Esophagus muscularis mucosa (tissue), 4 donors: ENCODE measurements at regions not wholly inside any gene's neighbourhood (a gene's known extent, or its start where the extent isn't known, plus 50 kb on each side); places are given as distances from the start of the nearest gene placed in this dataset.

Experiments used
- EP300 ChIP-seq: sonication (generic); formaldehyde crosslinking; IDR thresholded peaks from one replicate; pipeline ENCODE4 v1.6.1; 2017; ENCODE audit warnings: antibody characterized with exemption
- POLR2A ChIP-seq: fragments of 450-650 bp; IDR thresholded peaks from one replicate; pipeline ENCODE4 v1.6.1; 2017; ENCODE audit warnings: antibody characterized with exemption, moderate library complexity, mild to moderate bottlenecking, low read depth
- TF ChIP-seq, protein P1 (sequence below), 3 experiments: fragments of 200-600 bp in 2 of 3; fragments of 450-650 bp in 1 of 3; sonication (generic) in 2 of 3; IDR thresholded peaks; one replicate each; pipeline ENCODE4 v1.5.1; 2017 to 2019; ENCODE audit warnings: antibody characterized with exemption in 3 of 3, mild to moderate bottlenecking in 2 of 3, moderate library complexity in 1 of 3

DNA sequence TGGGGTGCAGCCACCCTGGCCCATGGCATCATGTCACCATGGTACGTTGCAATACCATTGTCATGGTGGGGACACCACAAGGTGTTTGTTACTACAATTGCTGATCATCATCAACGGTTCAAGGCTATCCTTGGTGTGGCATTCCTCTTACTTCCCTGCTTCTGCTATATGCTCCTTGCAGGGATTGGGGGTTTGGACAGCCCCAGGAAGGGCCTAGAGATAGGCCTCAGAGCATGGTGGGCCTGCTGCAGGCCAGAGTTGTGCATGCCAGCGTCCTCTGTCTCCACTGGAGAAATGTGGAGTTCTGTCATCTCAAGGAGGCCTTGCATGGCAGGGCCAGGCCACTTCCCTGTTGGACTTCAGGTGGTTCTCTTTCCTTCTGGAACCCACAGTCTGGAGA is 234.6 kb upstream of the MKI67 start:
- TF ChIP-seq EP300 (no peak), POLR2A (no peak)
- TF ChIP-seq, protein P1, sequence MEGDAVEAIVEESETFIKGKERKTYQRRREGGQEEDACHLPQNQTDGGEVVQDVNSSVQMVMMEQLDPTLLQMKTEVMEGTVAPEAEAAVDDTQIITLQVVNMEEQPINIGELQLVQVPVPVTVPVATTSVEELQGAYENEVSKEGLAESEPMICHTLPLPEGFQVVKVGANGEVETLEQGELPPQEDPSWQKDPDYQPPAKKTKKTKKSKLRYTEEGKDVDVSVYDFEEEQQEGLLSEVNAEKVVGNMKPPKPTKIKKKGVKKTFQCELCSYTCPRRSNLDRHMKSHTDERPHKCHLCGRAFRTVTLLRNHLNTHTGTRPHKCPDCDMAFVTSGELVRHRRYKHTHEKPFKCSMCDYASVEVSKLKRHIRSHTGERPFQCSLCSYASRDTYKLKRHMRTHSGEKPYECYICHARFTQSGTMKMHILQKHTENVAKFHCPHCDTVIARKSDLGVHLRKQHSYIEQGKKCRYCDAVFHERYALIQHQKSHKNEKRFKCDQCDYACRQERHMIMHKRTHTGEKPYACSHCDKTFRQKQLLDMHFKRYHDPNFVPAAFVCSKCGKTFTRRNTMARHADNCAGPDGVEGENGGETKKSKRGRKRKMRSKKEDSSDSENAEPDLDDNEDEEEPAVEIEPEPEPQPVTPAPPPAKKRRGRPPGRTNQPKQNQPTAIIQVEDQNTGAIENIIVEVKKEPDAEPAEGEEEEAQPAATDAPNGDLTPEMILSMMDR (IDR thresholded peaks at IDR 0.05), result no peak
